H1 (cell line): ENCODE measurements at regions not wholly inside any gene's neighbourhood (a gene's known extent, or its start where the extent isn't known, plus 50 kb on each side); places are given as distances from the start of the nearest gene placed in this dataset.

Experiments
- CTCF ChIA-PET: fragments of 300-600 bp; sonication (Branson Sonifier 250); formaldehyde crosslinking; loops from one replicate; lab custom pipeline; 2021; ENCODE audit not compliant: partially characterized antibody; lab: Charles Lee
- POLR2A ChIA-PET: fragments of 300-600 bp; sonication (Branson Sonifier 250); formaldehyde crosslinking; loops from one replicate; lab custom pipeline; 2021; ENCODE audit warnings: inconsistent platforms; ENCODE audit not compliant: partially characterized antibody; lab: Charles Lee
- DNase-seq, 2 experiments: peaks; one replicate each; pipeline versions ENCODE4 v3.0.0 to v3.0.0-alpha.2; 2010 to 2022; ENCODE audit warnings: low spot score in 2 of 2, low read depth in 1 of 2, mixed read lengths in 1 of 2
- FAIRE-seq: peaks from 2 replicates; lab custom pipeline; 2011; peaks lifted over from hg19 to GRCh38; lab: Jason Lieb, UNC
- H2AFZ ChIP-seq: 2 replicates; pipeline ENCODE4 v1.8.1; 2012; ENCODE audit warnings: low read length, inconsistent platforms
- H2AK5ac ChIP-seq: 2 replicates; pipeline ENCODE4 v1.6.1; 2013; ENCODE audit warnings: low read depth, low read length
- H2BK120ac ChIP-seq: replicated peaks from 2 replicates; pipeline ENCODE3; 2013; ENCODE audit warnings: low read depth, low read length, inconsistent platforms
- H2BK12ac ChIP-seq: 2 replicates; pipeline ENCODE4 v1.6.1; 2013; ENCODE audit warnings: low read depth, low read length
- H2BK15ac ChIP-seq: 2 replicates; pipeline ENCODE4 v1.6.1; 2013; ENCODE audit warnings: low read length
- H2BK20ac ChIP-seq: 2 replicates; pipeline ENCODE4 v1.6.1; 2013; ENCODE audit warnings: low read length
- H2BK5ac ChIP-seq: 2 replicates; pipeline ENCODE4 v1.6.1; 2013; ENCODE audit warnings: low read depth, low read length
- H3K14ac ChIP-seq: 2 replicates; pipeline ENCODE4 v1.6.1; 2013; ENCODE audit warnings: inconsistent platforms; ENCODE audit not compliant: insufficient read length
- H3K18ac ChIP-seq: 2 replicates; pipeline ENCODE4 v1.6.1; 2013; ENCODE audit warnings: low read length; ENCODE audit errors: extremely low read depth
- H3K23ac ChIP-seq: 2 replicates; pipeline ENCODE4 v1.6.1; 2013; ENCODE audit warnings: inconsistent platforms; ENCODE audit not compliant: insufficient read length
- H3K23me2 ChIP-seq: 2 replicates; pipeline ENCODE4 v1.6.1; 2013; ENCODE audit warnings: low read depth, low read length
- H3K27ac ChIP-seq: 2 replicates; pipeline ENCODE4 v1.6.1; 2011; ENCODE audit warnings: low read depth, low read length, inconsistent platforms
- H3K27me3 ChIP-seq, 4 experiments: replicated peaks in 1 of 4; 1 replicate in 1 of 4; 2 replicates in 3 of 4; pipeline versions ENCODE4 v1.6.1 to v1.8.1; 2011 to 2013; ENCODE audit warnings: low read length in 3 of 4, mild to moderate bottlenecking in 3 of 4, inconsistent platforms in 2 of 4, mixed read lengths in 2 of 4, moderate library complexity in 1 of 4; ENCODE audit not compliant: control insufficient read depth in 3 of 4, insufficient read depth in 3 of 4; ENCODE audit errors: extremely low read depth in 1 of 4
- H3K36me3 ChIP-seq, 4 experiments: 2 replicates each; pipeline versions ENCODE4 v1.6.1 to v1.8.1; 2011 to 2013; ENCODE audit warnings: mild to moderate bottlenecking in 4 of 4, low read length in 3 of 4, moderate library complexity in 2 of 4, control low read depth in 1 of 4, inconsistent platforms in 1 of 4; ENCODE audit not compliant: insufficient read depth in 4 of 4, control insufficient read depth in 2 of 4
- H3K4ac ChIP-seq: replicated peaks from 2 replicates; pipeline ENCODE3; 2013; ENCODE audit warnings: low read length, low read depth, mixed read lengths, inconsistent platforms; ENCODE audit not compliant: insufficient read length
- H3K4me1 ChIP-seq, 4 experiments: replicated peaks in 1 of 4; 1 replicate in 1 of 4; 2 replicates in 3 of 4; pipeline versions ENCODE4 v1.6.1 to v1.8.1; 2011 to 2013; ENCODE audit warnings: low read length in 3 of 4, inconsistent platforms in 2 of 4, mixed read lengths in 1 of 4; ENCODE audit not compliant: insufficient read depth in 4 of 4, control insufficient read depth in 3 of 4
- H3K4me2 ChIP-seq, 2 experiments: 2 replicates each; pipeline versions ENCODE4 v1.6.1 to v1.8.1; 2011 to 2013; ENCODE audit warnings: low read depth in 2 of 2, low read length in 2 of 2, control low read depth in 1 of 2, inconsistent platforms in 1 of 2, mild to moderate bottlenecking in 1 of 2; ENCODE audit not compliant: insufficient read depth in 1 of 2
- H3K4me3 ChIP-seq, 4 experiments: fragments of 200-600, 300-600 bp in 1 of 4; sonication (generic), shearing (Covaris generic), sonication (Bioruptor Twin) in 1 of 4; 2 replicates each; pipeline versions ENCODE4 v1.5.1 to v1.8.1; 2011 to 2016; ENCODE audit warnings: low read length in 4 of 4, low read depth in 3 of 4, control low read depth in 2 of 4, inconsistent platforms in 2 of 4, mild to moderate bottlenecking in 2 of 4, mixed read lengths in 1 of 4, moderate library complexity in 1 of 4; ENCODE audit not compliant: insufficient read depth in 2 of 4; ENCODE audit errors: extremely low read depth in 1 of 4
- H3K56ac ChIP-seq: replicated peaks from 2 replicates; pipeline ENCODE3; 2013; ENCODE audit warnings: low read depth, mild to moderate bottlenecking, mixed read lengths, low read length, inconsistent platforms; ENCODE audit not compliant: insufficient read length
- H3K79me1 ChIP-seq: 2 replicates; pipeline ENCODE4 v1.6.1; 2013; ENCODE audit warnings: low read depth, low read length, control low read depth
- H3K79me2 ChIP-seq, 2 experiments: 2 replicates each; pipeline versions ENCODE4 v1.6.1 to v1.8.1; 2012 to 2013; ENCODE audit warnings: low read length in 2 of 2, mild to moderate bottlenecking in 2 of 2, inconsistent platforms in 1 of 2; ENCODE audit not compliant: insufficient read depth in 2 of 2, control insufficient read depth in 1 of 2
- H3K9ac ChIP-seq, 4 experiments: replicated peaks in 1 of 4; 1 replicate in 1 of 4; 2 replicates in 3 of 4; pipeline versions ENCODE4 v1.6.1 to v1.8.1; 2011 to 2013; ENCODE audit warnings: low read depth in 3 of 4, low read length in 3 of 4, control low read depth in 2 of 4, mild to moderate bottlenecking in 2 of 4, moderate library complexity in 2 of 4, inconsistent platforms in 1 of 4; ENCODE audit errors: extremely low read depth in 1 of 4
- H3K9me3 ChIP-seq, 2 experiments: 2 replicates each; pipeline versions ENCODE4 v1.6.1 to v1.8.1; 2012 to 2013; ENCODE audit warnings: mild to moderate bottlenecking in 2 of 2, moderate library complexity in 2 of 2, control low read depth in 1 of 2, inconsistent platforms in 1 of 2, low read depth in 1 of 2, low read length in 1 of 2, mixed read lengths in 1 of 2; ENCODE audit not compliant: insufficient read depth in 2 of 2
- H4K20me1 ChIP-seq, 2 experiments: replicated peaks in 1 of 2; 2 replicates each; pipeline versions ENCODE3 to v1.8.1; 2011 to 2013; ENCODE audit warnings: inconsistent platforms in 2 of 2, low read length in 2 of 2, mild to moderate bottlenecking in 1 of 2; ENCODE audit not compliant: insufficient read depth in 2 of 2, control insufficient read depth in 1 of 2
- H4K5ac ChIP-seq: 2 replicates; pipeline ENCODE4 v1.6.1; 2013; ENCODE audit warnings: low read length, low read depth, mixed read lengths, inconsistent platforms; ENCODE audit not compliant: insufficient read length
- H4K8ac ChIP-seq: 2 replicates; pipeline ENCODE4 v1.8.0; 2013; ENCODE audit warnings: mild to moderate bottlenecking, moderate library complexity, low read length, inconsistent platforms; ENCODE audit not compliant: insufficient read depth; ENCODE audit errors: extremely low read depth
- H4K91ac ChIP-seq: replicated peaks from 2 replicates; pipeline ENCODE3; 2013; ENCODE audit warnings: low read length, mixed read lengths, inconsistent platforms; ENCODE audit not compliant: insufficient read length
- BCL11A ChIP-seq, 2 experiments: IDR thresholded peaks; one replicate each; pipeline ENCODE4 v1.6.1; 2011; ENCODE audit warnings: low read depth in 2 of 2, low read length in 2 of 2, mild to moderate bottlenecking in 2 of 2
- CBX8 ChIP-seq: fragments of 300-800, 300-1000 bp; sonication (generic); IDR thresholded peaks from 2 replicates; pipeline ENCODE4 v1.7.1; 2016; ENCODE audit warnings: low read depth, low read length, borderline replicate concordance
- PHF8 ChIP-seq: fragments of 200-600 bp; sonication (generic); conservative IDR thresholded peaks from 2 replicates; pipeline ENCODE4 v1.7.1; 2012; ENCODE audit warnings: low read depth, mild to moderate bottlenecking, inconsistent platforms, low read length, moderate library complexity
- RBBP5 ChIP-seq: IDR thresholded peaks from 2 replicates; pipeline ENCODE4 v1.7.1; 2012; ENCODE audit warnings: low read depth, mild to moderate bottlenecking, inconsistent platforms, low read length, moderate library complexity, borderline replicate concordance
- RNF2 ChIP-seq: fragments of 200-900, 300-1000 bp; sonication (generic); IDR thresholded peaks from 2 replicates; pipeline ENCODE4 v1.7.1; 2016; ENCODE audit warnings: borderline replicate concordance, low read depth, mild to moderate bottlenecking, antibody characterized with exemption, low read length; ENCODE audit not compliant: poor library complexity, severe bottlenecking; ENCODE audit errors: missing control alignments
- SP2 ChIP-seq: IDR thresholded peaks from 2 replicates; pipeline ENCODE4 v1.6.1; 2012; ENCODE audit warnings: mild to moderate bottlenecking, low read length, inconsistent platforms
- WGBS, 2 experiments: shearing (Covaris generic) in 1 of 2; methylation state at CpG; one replicate each; pipeline versions ENCODE4 v1.1.6 to v1.1.7; 2013 to 2015; ENCODE audit warnings: low lambda C conversion rate in 2 of 2, mixed read lengths in 2 of 2, inconsistent platforms in 1 of 2, low coverage in 1 of 2, missing lambda C conversion rate in 1 of 2; ENCODE audit not compliant: insufficient replicate concordance in 2 of 2, insufficient coverage in 1 of 2, insufficient read length in 1 of 2; ENCODE audit errors: extremely low coverage in 1 of 2, missing lambda C conversion rate in 1 of 2; 5-methylcytosine and 5-hydroxymethylcytosine counted together
- TF ChIP-seq, protein P1 (sequence below): IDR thresholded peaks from 2 replicates; pipeline ENCODE4 v1.6.1; 2011; ENCODE audit warnings: low read depth, mild to moderate bottlenecking, low read length; ENCODE audit not compliant: insufficient read depth

DNA sequence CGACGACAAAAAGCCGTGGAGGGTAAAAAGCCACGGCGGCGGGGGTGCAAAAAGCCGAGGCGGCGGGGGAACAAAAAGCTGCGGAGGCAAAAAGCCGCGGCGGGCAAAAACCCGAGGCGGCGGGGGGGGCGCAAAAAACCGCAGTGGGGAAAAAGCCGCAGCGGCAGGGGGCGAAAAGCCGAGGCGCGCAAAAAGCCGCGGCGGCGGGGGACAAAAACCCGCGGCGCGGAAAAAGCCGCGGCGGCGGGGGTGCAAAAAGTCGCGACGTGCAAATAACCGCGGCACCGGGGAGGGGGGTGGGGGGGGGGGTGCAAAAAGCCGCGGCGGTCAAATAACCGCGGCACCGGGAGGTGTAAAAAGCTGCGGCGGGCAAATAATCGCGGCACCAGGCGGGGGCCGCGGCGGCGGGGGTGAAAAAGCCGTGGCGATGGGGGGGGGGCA lies 511.5 kb downstream of the FOXD4L5 start:
- Histone ChIP-seq H2BK15ac (no peak overlapping the region), H3K23ac (no peak overlapping the region), H3K9me3 (no peaks in the 10 kb centered on the region), H3K18ac (no peak overlapping the region), H3K9ac (no peak overlapping the region), H3K4ac (no peak overlapping the region), H3K79me2 (no peaks in the 10 kb centered on the region), H4K8ac (no peak overlapping the region), H2BK20ac (no peak overlapping the region), H4K20me1 (no peaks in the 10 kb centered on the region), H3K4me2 (no peak overlapping the region; a peak in 1 of 4 replicates), H2BK120ac (no peak overlapping the region), H3K56ac (no peak overlapping the region), H3K4me1 (no peaks in the 10 kb centered on the region), H3K23me2 (no peaks in the 10 kb centered on the region), H3K27me3 (peaks cover 3 to 14% (median 7%) of the 10 kb centered on the region in 4 experiments; a peak in 5 of 7 replicates), H3K79me1 (no peaks in the 10 kb centered on the region), H3K4me3 (peak overlapping the region in 1 of 4 experiments; percentile 42; a peak in 2 of 8 replicates), H3K36me3 (no peaks in the 10 kb centered on the region), H2AFZ (no peak overlapping the region), H2BK12ac (no peak overlapping the region), H3K27ac (no peak overlapping the region), H4K5ac (no peak overlapping the region), H4K91ac (no peak overlapping the region), H2BK5ac (no peak overlapping the region), H2AK5ac (no peak overlapping the region), H3K14ac (no peak overlapping the region)
- TF ChIP-seq BCL11A (IDR thresholded peaks at IDR 0.05; ENCODE audit: low read depth in 2 of 2, low read length in 2 of 2) (no peak), SP2 (no peak), PHF8 (no peak), RBBP5 (no peak), RNF2 (no peak), CBX8 (no peak)
- TF ChIP-seq, protein P1, sequence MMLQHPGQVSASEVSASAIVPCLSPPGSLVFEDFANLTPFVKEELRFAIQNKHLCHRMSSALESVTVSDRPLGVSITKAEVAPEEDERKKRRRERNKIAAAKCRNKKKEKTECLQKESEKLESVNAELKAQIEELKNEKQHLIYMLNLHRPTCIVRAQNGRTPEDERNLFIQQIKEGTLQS: no peak
- DNase-seq (no peak), FAIRE-seq (no peak)
- WGBS, 2 experiments: 0% methylated on average over 2 of the region's 59 CpGs; no CpG with 5 or more reads in 1 of the 2 experiments
- ChIA-PET CTCF (no interaction called here), POLR2A (no interaction called here)
